C4-2B (cell line): ENCODE measurements at regions not wholly inside any gene's neighbourhood (a gene's known extent, or its start where the extent isn't known, plus 50 kb on each side); places are given as distances from the start of the nearest gene placed in this dataset.

Experiments used
- CTCF ChIP-seq: fragments of 450-650 bp; conservative IDR thresholded peaks from 2 replicates; pipeline ENCODE4 v1.5.1; 2017; ENCODE audit warnings: mild to moderate bottlenecking
- ZFX ChIP-seq: fragments of 450-650 bp; IDR thresholded peaks from 2 replicates; pipeline ENCODE4 v1.6.1; 2017

- TF ChIP-seq CTCF = no peak
- TF ChIP-seq ZFX = no peak
These were observed 274.5 kb upstream of the ELAC2 start for GRCh38 chr17:13292291-13292690.
